ENCODE measurements at regions not wholly inside any gene's neighbourhood (a gene's known extent, or its start where the extent isn't known, plus 50 kb on each side); places are given as distances from the start of the nearest gene placed in this dataset.
A peak's percentile ranks its signal among the peaks of the same experiment; 100 is the strongest.

- ATAC-seq, result peak; percentile 54
Observed at GRCh38 chr14:62162998-62163589, 400.9 kb downstream of the SNAPC1 start.

DNA sequence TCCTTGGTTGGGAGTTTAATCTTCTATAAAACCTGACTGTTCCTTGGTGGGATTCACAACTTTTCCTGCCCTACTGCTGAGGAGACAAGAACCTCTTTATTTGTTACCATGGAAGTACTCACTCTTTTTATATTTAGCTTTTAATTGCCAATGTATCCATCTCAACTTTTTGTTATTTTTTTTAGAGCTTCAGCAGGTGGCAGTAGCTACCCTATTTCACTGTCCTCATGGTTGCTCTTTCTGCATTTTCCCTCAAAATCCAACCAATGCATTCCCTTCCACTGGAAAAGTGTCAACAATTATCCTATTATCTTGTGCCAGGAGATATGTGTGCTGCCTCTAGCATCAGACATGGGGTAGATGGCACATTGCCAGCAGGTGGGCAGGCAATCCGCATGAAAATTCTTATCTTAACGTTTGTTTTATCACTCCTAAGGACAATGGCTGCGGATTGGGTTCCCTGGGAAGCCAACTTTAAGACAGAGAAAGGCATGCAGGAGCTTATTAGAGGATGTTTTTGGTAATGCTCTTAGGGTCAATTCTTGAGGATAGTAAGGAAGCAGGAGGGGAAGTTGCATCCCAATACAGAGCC is 406.4 kb downstream of the SNAPC1 start:
- intact Hi-C loops (cut with DNase I), result no loop called here
- no peak for ATAC-seq
- no peak for DNase-seq (ENCODE audit: missing footprints)

More at GRCh38 chr14:62162998-62163589, 400.9 kb downstream of the SNAPC1 start:
- intact Hi-C loops (cut with DNase I), result no loop called here
- DNase-seq (ENCODE audit: missing footprints), result no peak

DNA sequence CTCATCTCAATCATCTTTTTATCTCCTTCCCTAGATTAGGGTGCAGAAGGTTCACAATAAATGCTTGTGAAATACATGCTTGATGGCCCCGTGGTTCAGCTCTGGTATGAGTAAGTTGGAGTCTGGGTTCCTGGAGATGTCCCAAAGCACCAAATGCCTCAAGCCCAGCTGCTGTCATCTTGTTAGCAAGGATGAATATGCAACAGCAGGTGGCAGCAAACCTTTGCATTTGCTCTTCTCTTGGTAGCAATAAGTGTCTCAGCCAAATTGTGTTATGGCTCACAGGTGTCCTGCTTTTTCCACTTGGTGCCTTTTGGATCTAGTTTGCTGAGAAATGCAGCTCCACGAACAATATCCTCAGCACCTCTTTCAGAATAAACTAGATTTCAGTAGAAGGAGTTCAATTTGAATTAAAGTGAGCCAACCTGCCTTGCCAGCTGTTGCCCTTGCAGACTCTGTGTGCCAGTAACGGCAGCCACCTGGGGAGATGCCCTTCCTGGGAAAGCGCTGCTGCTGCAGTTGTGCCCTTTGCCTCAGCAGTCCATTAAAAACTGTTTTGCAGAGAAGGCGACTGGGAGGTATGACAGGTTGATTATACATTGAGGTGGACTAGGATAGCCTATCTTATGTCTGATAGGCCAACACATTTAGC is 417.3 kb downstream of the SNAPC1 start:
- intact Hi-C loops (cut with DNase I), result loop anchor here (10.0 kb wide), 1 partner anchor 1095 kb away; no protein-coding TSS in a partner anchor
- DNase-seq (ENCODE audit: missing footprints) (no peak), ATAC-seq (no peak)

- no peak for ATAC-seq
- no peak for DNase-seq (ENCODE audit: missing footprints)
- intact Hi-C loops (cut with DNase I), result no loop called here
Observed at GRCh38 chr14:62181591-62181990, 419.4 kb downstream of the SNAPC1 start.

GRCh38 chr14:62185078-62185477 is 422.9 kb downstream of the SNAPC1 start:
- DNase-seq (ENCODE audit: missing footprints) (no peak), ATAC-seq (no peak)
- intact Hi-C loops (cut with DNase I), result no loop called here

GRCh38 chr14:62187265-62187664 is 425.0 kb downstream of the SNAPC1 start:
- DNase-seq (ENCODE audit: missing footprints), result no peak

GRCh38 chr14:62189698-62190097 is 427.5 kb downstream of the SNAPC1 start:
- DNase-seq (ENCODE audit: missing footprints), result no peak
- ATAC-seq, result no peak
- intact Hi-C loops (cut with DNase I), result no loop called here

More at GRCh38 chr14:62187265-62187664, 425.0 kb downstream of the SNAPC1 start:
- no peak for ATAC-seq
- intact Hi-C loops (cut with DNase I), result no loop called here

GRCh38 chr14:62206456-62206855 is 444.2 kb downstream of the SNAPC1 start:
- no peak for ATAC-seq
- no peak for DNase-seq (ENCODE audit: missing footprints)
- intact Hi-C loops (cut with DNase I), result no loop called here

DNA sequence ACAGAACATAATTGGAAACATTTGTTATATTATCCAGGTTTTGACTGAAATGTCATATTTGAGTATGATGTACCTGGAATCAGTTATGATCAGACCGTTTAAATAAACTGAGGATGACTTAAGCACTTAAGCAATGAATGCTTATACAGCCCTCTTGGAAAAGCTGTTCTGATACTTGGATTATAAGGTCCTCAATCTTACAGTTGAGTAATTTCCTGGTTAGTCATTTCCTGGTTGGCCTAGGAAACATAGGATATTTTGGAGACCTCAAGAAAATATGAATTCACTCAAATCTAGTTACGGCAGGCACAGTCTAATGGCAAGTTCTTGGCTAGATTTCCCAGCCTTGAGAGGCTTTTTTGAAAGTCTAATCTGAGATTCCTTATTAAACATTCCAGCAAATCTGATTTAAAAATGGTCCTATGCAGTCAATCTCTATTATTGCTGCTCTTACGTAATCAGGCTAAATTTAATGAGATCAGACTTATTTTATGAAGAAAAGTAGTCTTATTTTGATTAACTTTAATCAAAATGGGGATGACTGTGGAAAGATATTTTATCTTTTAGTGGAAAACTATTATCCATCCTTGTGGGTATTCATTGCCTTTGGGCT is 447.2 kb downstream of the SNAPC1 start:
- no peak for DNase-seq (ENCODE audit: missing footprints)
- intact Hi-C loops (cut with DNase I), result no loop called here
- ATAC-seq, result no peak

- DNase-seq (ENCODE audit: missing footprints) (no peak), ATAC-seq (no peak)
- intact Hi-C loops (cut with DNase I), result no loop called here
Observed at GRCh38 chr14:62213516-62213915, 451.3 kb downstream of the SNAPC1 start.

GRCh38 chr14:62216121-62216520 is 453.9 kb downstream of the SNAPC1 start:
- no peak for DNase-seq (ENCODE audit: missing footprints)
- intact Hi-C loops (cut with DNase I), result no loop called here
- no peak for ATAC-seq

GRCh38 chr14:62234849-62235248 is 472.6 kb downstream of the SNAPC1 start:
- no peak for DNase-seq (ENCODE audit: missing footprints)
- intact Hi-C loops (cut with DNase I), result no loop called here
- ATAC-seq, result no peak

- intact Hi-C loops (cut with DNase I), result no loop called here
- ATAC-seq (no peak), DNase-seq (ENCODE audit: missing footprints) (no peak)
Observed at GRCh38 chr14:62244221-62244620, 482.0 kb downstream of the SNAPC1 start.

GRCh38 chr14:62247266-62247665 is 485.0 kb downstream of the SNAPC1 start:
- intact Hi-C loops (cut with DNase I), result no loop called here
- no peak for DNase-seq (ENCODE audit: missing footprints)
- ATAC-seq, result no peak

GRCh38 chr14:62251237-62251636 is 489.0 kb downstream of the SNAPC1 start:
- ATAC-seq, result no peak
- intact Hi-C loops (cut with DNase I), result no loop called here
- DNase-seq (ENCODE audit: missing footprints), result no peak

DNA sequence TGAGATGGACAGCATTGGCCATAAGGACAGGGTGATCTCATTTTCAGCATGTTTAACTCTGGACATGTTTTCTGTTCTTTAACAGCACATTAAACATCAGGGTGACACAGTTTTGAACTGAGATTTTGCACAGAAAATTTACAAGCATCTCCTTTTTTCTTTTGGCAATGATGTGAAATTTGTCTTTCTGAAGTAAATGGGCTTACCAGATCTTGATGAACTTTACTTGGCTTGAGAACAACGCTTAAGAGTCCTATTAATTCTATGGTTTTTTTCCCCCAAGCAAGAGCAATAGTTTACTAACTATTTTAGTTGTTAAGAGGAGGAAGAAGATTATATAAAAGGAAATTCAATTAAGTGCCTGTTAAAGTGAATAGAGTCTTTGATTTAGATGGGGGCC is 491.0 kb downstream of the SNAPC1 start:
- intact Hi-C loops (cut with DNase I), result no loop called here
- no peak for DNase-seq (ENCODE audit: missing footprints)
- ATAC-seq, result no peak

DNA sequence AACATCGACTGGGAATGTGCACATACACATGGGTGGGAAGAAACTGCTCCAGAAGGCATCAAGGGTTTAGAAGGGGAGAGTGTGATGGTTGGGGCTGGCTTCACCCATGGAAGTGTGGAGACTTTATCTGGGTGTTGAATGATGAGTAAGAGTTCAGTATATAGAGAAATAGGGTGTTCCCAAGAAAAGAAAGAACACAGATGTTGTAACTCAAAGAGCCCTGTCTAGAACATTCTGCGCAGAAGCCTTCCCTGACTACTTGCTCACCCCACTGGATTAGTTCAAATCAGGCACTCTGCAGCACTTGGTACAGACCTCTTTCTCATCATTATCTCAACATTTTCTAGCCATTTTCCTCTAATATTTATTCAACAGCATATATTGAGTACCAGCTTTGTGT is 491.7 kb downstream of the SNAPC1 start:
- no peak for DNase-seq (ENCODE audit: missing footprints)

GRCh38 chr14:62269204-62269603 is 507.0 kb downstream of the SNAPC1 start:
- ATAC-seq, result no peak
- no peak for DNase-seq (ENCODE audit: missing footprints)
- intact Hi-C loops (cut with DNase I), result no loop called here

More for the DNA sequence above, 491.7 kb downstream of the SNAPC1 start:
- no peak for ATAC-seq
- intact Hi-C loops (cut with DNase I), result no loop called here

GRCh38 chr14:62270236-62270635 is 508.0 kb downstream of the SNAPC1 start:
- ATAC-seq (no peak), DNase-seq (ENCODE audit: missing footprints) (no peak)
- intact Hi-C loops (cut with DNase I), result no loop called here

GRCh38 chr14:62280366-62280765 is 518.1 kb downstream of the SNAPC1 start:
- intact Hi-C loops (cut with DNase I), result no loop called here
- no peak for ATAC-seq
- DNase-seq (ENCODE audit: missing footprints), result no peak

Measured in Right ventricle myocardium inferior (tissue), 1 donor.